ENCODE measurements at regions not wholly inside any gene's neighbourhood (a gene's known extent, or its start where the extent isn't known, plus 50 kb on each side); places are given as distances from the start of the nearest gene placed in this dataset.

GRCh38 chr2:33746208-33746800 is 147.2 kb upstream of the FAM98A start:
- CTCF ChIA-PET: no interaction called here

GRCh38 chr2:33735096-33735495 is 136.0 kb upstream of the FAM98A start:
- ChIA-PET POLR2A (ENCODE audit: low non-redundant PET) (no interaction called here), CTCF (no interaction called here)
- H3K27ac ChIP-seq: no peak overlapping the region
- TF ChIP-seq, protein P1, sequence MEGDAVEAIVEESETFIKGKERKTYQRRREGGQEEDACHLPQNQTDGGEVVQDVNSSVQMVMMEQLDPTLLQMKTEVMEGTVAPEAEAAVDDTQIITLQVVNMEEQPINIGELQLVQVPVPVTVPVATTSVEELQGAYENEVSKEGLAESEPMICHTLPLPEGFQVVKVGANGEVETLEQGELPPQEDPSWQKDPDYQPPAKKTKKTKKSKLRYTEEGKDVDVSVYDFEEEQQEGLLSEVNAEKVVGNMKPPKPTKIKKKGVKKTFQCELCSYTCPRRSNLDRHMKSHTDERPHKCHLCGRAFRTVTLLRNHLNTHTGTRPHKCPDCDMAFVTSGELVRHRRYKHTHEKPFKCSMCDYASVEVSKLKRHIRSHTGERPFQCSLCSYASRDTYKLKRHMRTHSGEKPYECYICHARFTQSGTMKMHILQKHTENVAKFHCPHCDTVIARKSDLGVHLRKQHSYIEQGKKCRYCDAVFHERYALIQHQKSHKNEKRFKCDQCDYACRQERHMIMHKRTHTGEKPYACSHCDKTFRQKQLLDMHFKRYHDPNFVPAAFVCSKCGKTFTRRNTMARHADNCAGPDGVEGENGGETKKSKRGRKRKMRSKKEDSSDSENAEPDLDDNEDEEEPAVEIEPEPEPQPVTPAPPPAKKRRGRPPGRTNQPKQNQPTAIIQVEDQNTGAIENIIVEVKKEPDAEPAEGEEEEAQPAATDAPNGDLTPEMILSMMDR (conservative IDR thresholded peaks at IDR 0.05; ENCODE audit: low read depth): no peak
- no peak for DNase-seq (ENCODE audit: low spot score)

More at GRCh38 chr2:33746208-33746800, 147.2 kb upstream of the FAM98A start:
- no peak for DNase-seq (ENCODE audit: low spot score)
- H3K27ac ChIP-seq: no peak overlapping the region
- POLR2A ChIA-PET (ENCODE audit: low non-redundant PET): no interaction called here
- TF ChIP-seq, protein P1 (conservative IDR thresholded peaks at IDR 0.05; ENCODE audit: low read depth): no peak

DNA sequence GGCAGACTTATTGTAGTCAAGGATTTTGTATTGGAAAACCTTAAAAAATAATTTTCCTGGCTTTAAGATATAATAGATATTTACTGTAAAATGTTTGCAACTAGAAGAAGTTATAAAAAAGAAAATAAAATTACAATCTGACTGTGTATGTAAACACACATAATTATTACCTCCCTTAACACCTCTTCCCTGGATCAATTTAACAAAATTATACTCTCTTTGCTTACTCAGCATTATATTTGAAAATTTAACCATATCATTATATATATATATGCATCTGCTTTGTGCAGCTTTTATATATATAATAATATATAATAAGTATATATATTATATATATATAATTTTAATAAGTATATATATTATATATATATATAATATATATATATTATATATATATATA is 131.7 kb upstream of the FAM98A start:
- no peak for DNase-seq (ENCODE audit: low spot score)
- TF ChIP-seq, protein P1 (conservative IDR thresholded peaks at IDR 0.05; ENCODE audit: low read depth): no peak
- ChIA-PET CTCF (no interaction called here), POLR2A (ENCODE audit: low non-redundant PET) (no interaction called here)
- H3K27ac ChIP-seq: no peak overlapping the region

GRCh38 chr2:33730193-33730592 is 131.1 kb upstream of the FAM98A start:
- no peak overlapping the region for H3K27ac ChIP-seq
- ChIA-PET CTCF (no interaction called here), POLR2A (ENCODE audit: low non-redundant PET) (no interaction called here)
- DNase-seq (ENCODE audit: low spot score): no peak
- TF ChIP-seq, protein P1 (conservative IDR thresholded peaks at IDR 0.05; ENCODE audit: low read depth): no peak

GRCh38 chr2:33729353-33729752 is 130.3 kb upstream of the FAM98A start:
- ChIA-PET POLR2A (ENCODE audit: low non-redundant PET) (no interaction called here), CTCF (no interaction called here)
- H3K27ac ChIP-seq: no peak overlapping the region
- TF ChIP-seq, protein P1 (conservative IDR thresholded peaks at IDR 0.05; ENCODE audit: low read depth): no peak
- DNase-seq (ENCODE audit: low spot score): no peak

DNA sequence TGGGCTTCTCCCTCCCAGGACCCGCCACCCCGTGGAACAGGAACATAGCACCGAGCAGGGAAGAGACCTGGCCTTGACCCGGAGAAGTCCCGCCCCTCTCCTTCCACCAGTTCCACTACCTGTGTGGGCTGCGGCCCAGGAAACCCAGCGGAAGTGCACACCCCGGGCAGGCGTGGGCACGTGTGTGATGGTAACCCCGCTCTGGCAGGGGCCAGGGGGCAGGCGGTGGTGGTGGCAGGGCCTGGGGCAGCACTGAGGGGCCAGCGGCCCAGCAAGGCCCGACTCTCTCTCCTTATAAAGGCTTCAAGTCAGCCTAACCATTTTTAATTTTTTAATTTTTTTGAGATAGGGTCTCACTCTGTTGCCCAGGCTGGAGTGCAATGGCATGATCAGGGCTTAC is 129.0 kb upstream of the FAM98A start:
- no peak overlapping the region for H3K27ac ChIP-seq
- ChIA-PET CTCF (no interaction called here), POLR2A (ENCODE audit: low non-redundant PET) (no interaction called here)
- no peak for DNase-seq (ENCODE audit: low spot score)
- TF ChIP-seq, protein P1 (conservative IDR thresholded peaks at IDR 0.05; ENCODE audit: low read depth): no peak
